ENCODE measurements at regions not wholly inside any gene's neighbourhood (a gene's known extent, or its start where the extent isn't known, plus 50 kb on each side); places are given as distances from the start of the nearest gene placed in this dataset.
A peak's percentile ranks its signal among the peaks of the same experiment; 100 is the strongest.

GRCh38 chr1:101732261-101732660, 264.5 kb downstream of the OLFM3 start:
- no peaks in the 10 kb centered on the region for H3K4me1 ChIP-seq (ENCODE audit: control insufficient read depth, insufficient read depth, low read length)
- no peaks in the 10 kb centered on the region for H3K9me3 ChIP-seq (ENCODE audit: control insufficient read depth, low read length)
- H3K4me3 ChIP-seq (ENCODE audit: low read length), result no peak overlapping the region
- no peaks in the 10 kb centered on the region for H3K36me3 ChIP-seq (ENCODE audit: control insufficient read depth, insufficient read depth, low read length, severe bottlenecking)
- no peaks in the 10 kb centered on the region for H3K27me3 ChIP-seq (replicated peaks; ENCODE audit: control insufficient read depth, insufficient read depth, low read length)
- no peak overlapping the region for H3K9ac ChIP-seq (ENCODE audit: low read length)
- no peak for DNase-seq (ENCODE audit: low read depth)

- no peaks in the 10 kb centered on the region for H3K36me3 ChIP-seq (ENCODE audit: control insufficient read depth, insufficient read depth, low read length, severe bottlenecking)
Measured at GRCh38 chr1:101733340-101733739, 263.4 kb downstream of the OLFM3 start.

GRCh38 chr1:101738475-101738874, 258.3 kb downstream of the OLFM3 start:
- peak; percentile 81 for DNase-seq (ENCODE audit: low read depth)
- no peaks in the 10 kb centered on the region for H3K27me3 ChIP-seq (replicated peaks; ENCODE audit: control insufficient read depth, insufficient read depth, low read length)
- H3K9ac ChIP-seq (ENCODE audit: low read length), result no peak overlapping the region

More at GRCh38 chr1:101733340-101733739, 263.4 kb downstream of the OLFM3 start:
- Histone ChIP-seq H3K9ac (ENCODE audit: low read length) (no peak overlapping the region), H3K4me1 (ENCODE audit: control insufficient read depth, insufficient read depth, low read length) (no peaks in the 10 kb centered on the region), H3K4me3 (ENCODE audit: low read length) (no peak overlapping the region), H3K9me3 (ENCODE audit: control insufficient read depth, low read length) (no peaks in the 10 kb centered on the region), H3K27me3 (replicated peaks; ENCODE audit: control insufficient read depth, insufficient read depth, low read length) (no peaks in the 10 kb centered on the region)
- no peak for DNase-seq (ENCODE audit: low read depth)

GRCh38 chr1:101739146-101739545, 257.6 kb downstream of the OLFM3 start:
- H3K9ac ChIP-seq (ENCODE audit: low read length), result no peak overlapping the region
- H3K9me3 ChIP-seq (ENCODE audit: control insufficient read depth, low read length), result no peaks in the 10 kb centered on the region
- peaks cover 18% of the 10 kb centered on the region for H3K4me1 ChIP-seq (ENCODE audit: control insufficient read depth, insufficient read depth, low read length)
- no peak for DNase-seq (ENCODE audit: low read depth)
- H3K36me3 ChIP-seq (ENCODE audit: control insufficient read depth, insufficient read depth, low read length, severe bottlenecking), result no peaks in the 10 kb centered on the region
- H3K4me3 ChIP-seq (ENCODE audit: low read length), result no peak overlapping the region
- no peaks in the 10 kb centered on the region for H3K27me3 ChIP-seq (replicated peaks; ENCODE audit: control insufficient read depth, insufficient read depth, low read length)

More at GRCh38 chr1:101738475-101738874, 258.3 kb downstream of the OLFM3 start:
- Histone ChIP-seq H3K9me3 (ENCODE audit: control insufficient read depth, low read length) (no peaks in the 10 kb centered on the region), H3K4me1 (ENCODE audit: control insufficient read depth, insufficient read depth, low read length) (peaks cover 18% of the 10 kb centered on the region), H3K36me3 (ENCODE audit: control insufficient read depth, insufficient read depth, low read length, severe bottlenecking) (no peaks in the 10 kb centered on the region), H3K4me3 (ENCODE audit: low read length) (no peak overlapping the region)

GRCh38 chr1:101739826-101740330, 256.8 kb downstream of the OLFM3 start:
- H3K36me3 ChIP-seq (ENCODE audit: control insufficient read depth, insufficient read depth, low read length, severe bottlenecking), result no peaks in the 10 kb centered on the region
- DNase-seq (ENCODE audit: low read depth), result no peak
- peaks cover 18% of the 10 kb centered on the region for H3K4me1 ChIP-seq (ENCODE audit: control insufficient read depth, insufficient read depth, low read length)
- no peak overlapping the region for H3K9ac ChIP-seq (ENCODE audit: low read length)
- H3K27me3 ChIP-seq (replicated peaks; ENCODE audit: control insufficient read depth, insufficient read depth, low read length), result no peaks in the 10 kb centered on the region
- no peaks in the 10 kb centered on the region for H3K9me3 ChIP-seq (ENCODE audit: control insufficient read depth, low read length)
- H3K4me3 ChIP-seq (ENCODE audit: low read length), result no peak overlapping the region

- Histone ChIP-seq H3K4me1 (ENCODE audit: control insufficient read depth, insufficient read depth, low read length) (peaks cover 18% of the 10 kb centered on the region), H3K36me3 (ENCODE audit: control insufficient read depth, insufficient read depth, low read length, severe bottlenecking) (no peaks in the 10 kb centered on the region), H3K27me3 (replicated peaks; ENCODE audit: control insufficient read depth, insufficient read depth, low read length) (no peaks in the 10 kb centered on the region), H3K9ac (ENCODE audit: low read length) (no peak overlapping the region), H3K4me3 (ENCODE audit: low read length) (no peak overlapping the region), H3K9me3 (ENCODE audit: control insufficient read depth, low read length) (no peaks in the 10 kb centered on the region)
- DNase-seq (ENCODE audit: low read depth), result no peak
Measured at GRCh38 chr1:101741910-101742309, 254.8 kb downstream of the OLFM3 start.

GRCh38 chr1:101742509-101742908, 254.2 kb downstream of the OLFM3 start:
- no peak overlapping the region for H3K9ac ChIP-seq (ENCODE audit: low read length)
- peaks cover 18% of the 10 kb centered on the region for H3K4me1 ChIP-seq (ENCODE audit: control insufficient read depth, insufficient read depth, low read length)
- H3K4me3 ChIP-seq (ENCODE audit: low read length), result no peak overlapping the region
- H3K9me3 ChIP-seq (ENCODE audit: control insufficient read depth, low read length), result no peaks in the 10 kb centered on the region
- H3K27me3 ChIP-seq (replicated peaks; ENCODE audit: control insufficient read depth, insufficient read depth, low read length), result no peaks in the 10 kb centered on the region
- H3K36me3 ChIP-seq (ENCODE audit: control insufficient read depth, insufficient read depth, low read length, severe bottlenecking), result no peaks in the 10 kb centered on the region
- no peak for DNase-seq (ENCODE audit: low read depth)

- H3K4me1 ChIP-seq (ENCODE audit: control insufficient read depth, insufficient read depth, low read length), result no peaks in the 10 kb centered on the region
- DNase-seq (ENCODE audit: low read depth), result no peak
- H3K9me3 ChIP-seq (ENCODE audit: control insufficient read depth, low read length), result no peaks in the 10 kb centered on the region
- H3K9ac ChIP-seq (ENCODE audit: low read length), result no peak overlapping the region
- H3K4me3 ChIP-seq (ENCODE audit: low read length), result no peak overlapping the region
- H3K27me3 ChIP-seq (replicated peaks; ENCODE audit: control insufficient read depth, insufficient read depth, low read length), result no peaks in the 10 kb centered on the region
- H3K36me3 ChIP-seq (ENCODE audit: control insufficient read depth, insufficient read depth, low read length, severe bottlenecking), result no peaks in the 10 kb centered on the region
Measured at GRCh38 chr1:101745551-101746270, 251.0 kb downstream of the OLFM3 start.

GRCh38 chr1:101748077-101748476, 248.6 kb downstream of the OLFM3 start:
- no peak for DNase-seq (ENCODE audit: low read depth)
- H3K9ac ChIP-seq (ENCODE audit: low read length), result no peak overlapping the region

More at GRCh38 chr1:101748077-101748476, 248.6 kb downstream of the OLFM3 start:
- Histone ChIP-seq H3K27me3 (replicated peaks; ENCODE audit: control insufficient read depth, insufficient read depth, low read length) (no peaks in the 10 kb centered on the region), H3K4me3 (ENCODE audit: low read length) (no peak overlapping the region), H3K36me3 (ENCODE audit: control insufficient read depth, insufficient read depth, low read length, severe bottlenecking) (no peaks in the 10 kb centered on the region), H3K9me3 (ENCODE audit: control insufficient read depth, low read length) (no peaks in the 10 kb centered on the region), H3K4me1 (ENCODE audit: control insufficient read depth, insufficient read depth, low read length) (no peaks in the 10 kb centered on the region)

Measured in adipocyte (in vitro differentiated cells).